Keratinocyte (primary cell): ENCODE measurements at regions not wholly inside any gene's neighbourhood (a gene's known extent, or its start where the extent isn't known, plus 50 kb on each side); places are given as distances from the start of the nearest gene placed in this dataset.

ENCODE experiments used
- DNase-seq: peaks from one replicate; pipeline ENCODE4 v3.0.0-alpha.2; 2011; ENCODE audit warnings: low read depth, missing footprints, low spot score
- FAIRE-seq: peaks from 2 replicates; lab custom pipeline; 2011; peaks lifted over from hg19 to GRCh38; lab: Jason Lieb, UNC
- H2AFZ ChIP-seq: 2 replicates; pipeline ENCODE4 v1.6.0; 2012; ENCODE audit warnings: low read length, control low read depth, inconsistent platforms; ENCODE audit not compliant: control insufficient read depth
- H3K27ac ChIP-seq: 2 replicates; pipeline ENCODE4 v1.5.1; 2011; ENCODE audit warnings: low read length; ENCODE audit not compliant: control insufficient read depth, insufficient read depth
- H3K27me3 ChIP-seq: 3 replicates; pipeline ENCODE4 v1.6.0; 2011; ENCODE audit warnings: low read length; ENCODE audit not compliant: control insufficient read depth, insufficient read depth; ENCODE audit errors: extremely low read depth
- H3K36me3 ChIP-seq, 2 experiments: 2 replicates in 1 of 2; 3 replicates in 1 of 2; pipeline ENCODE4 v1.5.1; 2011; ENCODE audit warnings: low read length in 2 of 2, mild to moderate bottlenecking in 1 of 2; ENCODE audit not compliant: control insufficient read depth in 2 of 2, insufficient read depth in 2 of 2; ENCODE audit errors: extremely low read depth in 1 of 2
- H3K4me1 ChIP-seq: 3 replicates; pipeline ENCODE4 v1.5.1; 2011; ENCODE audit warnings: low read length; ENCODE audit not compliant: control insufficient read depth, insufficient read depth; ENCODE audit errors: extremely low read depth
- H3K4me2 ChIP-seq: 3 replicates; pipeline ENCODE4 v1.6.0; 2011; ENCODE audit warnings: low read depth, low read length; ENCODE audit not compliant: control insufficient read depth, insufficient read depth; ENCODE audit errors: extremely low read depth
- H3K4me3 ChIP-seq, 3 experiments: fragments of 200-600 bp in 1 of 3; sonication (generic) in 1 of 3; 2 replicates in 2 of 3; 3 replicates in 1 of 3; pipeline ENCODE4 v1.5.1; 2011 to 2016; ENCODE audit warnings: low read length in 3 of 3, mild to moderate bottlenecking in 3 of 3, control low read depth in 2 of 3, inconsistent platforms in 1 of 3, low read depth in 1 of 3, mixed read lengths in 1 of 3, mixed run types in 1 of 3, moderate library complexity in 1 of 3; ENCODE audit not compliant: control insufficient read depth in 2 of 3, insufficient read depth in 2 of 3; ENCODE audit errors: extremely low read depth in 1 of 3
- H3K79me2 ChIP-seq: 2 replicates; pipeline ENCODE4 v1.6.0; 2012; ENCODE audit warnings: low read length; ENCODE audit not compliant: control insufficient read depth, insufficient read depth
- H3K9ac ChIP-seq: 3 replicates; pipeline ENCODE4 v1.6.0; 2011; ENCODE audit warnings: low read length; ENCODE audit not compliant: control insufficient read depth, insufficient read depth; ENCODE audit errors: extremely low read depth
- H3K9me1 ChIP-seq: 3 replicates; pipeline ENCODE4 v1.6.0; 2011; ENCODE audit warnings: low read length; ENCODE audit not compliant: control insufficient read depth, insufficient read depth; ENCODE audit errors: extremely low read depth
- H3K9me3 ChIP-seq: 2 replicates; pipeline ENCODE4 v1.5.1; 2012; ENCODE audit warnings: low read depth, low read length; ENCODE audit not compliant: control insufficient read depth
- H4K20me1 ChIP-seq: 3 replicates; pipeline ENCODE4 v1.6.0; 2011; ENCODE audit warnings: low read length; ENCODE audit not compliant: control insufficient read depth, insufficient read depth; ENCODE audit errors: extremely low read depth
- CTCF ChIP-seq, 3 experiments: IDR thresholded peaks in 1 of 3; conservative IDR thresholded peaks in 1 of 3; optimal IDR thresholded peaks in 1 of 3; 2 replicates in 2 of 3; 3 replicates in 1 of 3; pipeline versions ENCODE3 to v1.5.1; 2011; ENCODE audit warnings: low read length in 3 of 3, mild to moderate bottlenecking in 3 of 3, moderate library complexity in 2 of 3, control low read depth in 1 of 3, inconsistent platforms in 1 of 3; ENCODE audit not compliant: insufficient read depth in 2 of 3; ENCODE audit errors: extremely low read depth in 1 of 3
- EZH2 ChIP-seq: IDR thresholded peaks from one replicate; pipeline ENCODE4 v1.6.1; 2012; ENCODE audit warnings: inconsistent platforms, mild to moderate bottlenecking, low read length, moderate library complexity
- dilution Hi-C: fragments of 300-500 bp; cut with MboI; formaldehyde crosslinking; loops from one replicate; pipeline ENCODE4 v1.7.0; 2020; ENCODE audit warnings: low sequenced_read_pairs; ENCODE audit not compliant: extremely low pct_ligation_motif_present

GRCh38 chr11:45365961-45366618 is 79.9 kb upstream of the SYT13 start:
- Histone ChIP-seq H3K27me3 (peaks cover 7% of the 10 kb centered on the region), H3K9me3 (no peaks in the 10 kb centered on the region), H3K79me2 (no peaks in the 10 kb centered on the region), H4K20me1 (no peaks in the 10 kb centered on the region), H3K36me3 (no peaks in the 10 kb centered on the region), H3K4me2 (no peak overlapping the region), H3K4me1 (no peaks in the 10 kb centered on the region), H3K9ac (no peak overlapping the region), H3K4me3 (no peak overlapping the region), H3K9me1 (no peaks in the 10 kb centered on the region), H3K27ac (no peak overlapping the region), H2AFZ (no peak overlapping the region)
- no peak for DNase-seq
- no peak for FAIRE-seq
- TF ChIP-seq EZH2 (no peak), CTCF (optimal IDR thresholded peaks at IDR 0.05 in 1 of 3, IDR thresholded peaks at IDR 0.05 in 1 of 3, conservative IDR thresholded peaks at IDR 0.05 in 1 of 3; ENCODE audit: extremely low read depth in 1 of 3, insufficient read depth in 2 of 3, low read length in 3 of 3) (no peak)
- dilution Hi-C loops, result no loop called here

DNA sequence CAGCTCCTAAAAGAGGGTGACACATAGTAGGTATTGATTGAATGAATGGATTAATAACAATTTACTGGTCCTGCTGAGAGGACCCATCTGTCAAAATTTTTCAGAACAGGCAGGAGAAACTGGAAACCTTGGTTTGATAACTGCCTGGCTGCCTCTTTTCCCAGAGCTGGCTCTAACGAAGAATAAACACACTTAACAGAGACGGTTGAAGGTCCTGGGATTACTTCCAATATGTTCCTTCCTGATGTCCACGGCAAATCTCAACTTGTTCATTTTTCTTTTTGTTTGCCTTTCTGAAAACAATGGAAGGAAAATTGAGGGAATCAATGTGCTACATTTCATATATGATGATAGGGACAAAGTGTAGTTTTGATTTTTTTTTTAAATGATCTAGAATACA is 76.5 kb upstream of the SYT13 start:
- DNase-seq (no peak), FAIRE-seq (no peak)
- Histone ChIP-seq H3K4me2 (no peak overlapping the region), H3K27me3 (peaks cover 8% of the 10 kb centered on the region), H2AFZ (no peak overlapping the region), H3K4me3 (no peak overlapping the region), H3K9ac (no peak overlapping the region), H3K4me1 (no peaks in the 10 kb centered on the region), H4K20me1 (no peaks in the 10 kb centered on the region), H3K79me2 (no peaks in the 10 kb centered on the region), H3K9me3 (no peaks in the 10 kb centered on the region), H3K36me3 (no peaks in the 10 kb centered on the region), H3K9me1 (no peaks in the 10 kb centered on the region), H3K27ac (no peak overlapping the region)
- TF ChIP-seq EZH2 (no peak), CTCF (optimal IDR thresholded peaks at IDR 0.05 in 1 of 3, IDR thresholded peaks at IDR 0.05 in 1 of 3, conservative IDR thresholded peaks at IDR 0.05 in 1 of 3; ENCODE audit: extremely low read depth in 1 of 3, insufficient read depth in 2 of 3, low read length in 3 of 3) (no peak)
- dilution Hi-C loops, result no loop called here
